H9 (cell line): ENCODE measurements at regions not wholly inside any gene's neighbourhood (a gene's known extent, or its start where the extent isn't known, plus 50 kb on each side); places are given as distances from the start of the nearest gene placed in this dataset.

Experiments
- DNase-seq: peaks from one replicate; pipeline ENCODE4 v3.0.0-alpha.2; 2017
- H2AFZ ChIP-seq: one replicate; pipeline ENCODE4 v1.6.1; 2013; ENCODE audit warnings: mild to moderate bottlenecking, low read length, control low read depth, moderate library complexity
- H2AK5ac ChIP-seq: 2 replicates; pipeline ENCODE4 v1.6.1; 2013; ENCODE audit warnings: low read length, control low read depth, mixed read lengths; ENCODE audit not compliant: insufficient read length
- H2BK120ac ChIP-seq: one replicate; pipeline ENCODE4 v1.6.1; 2013; ENCODE audit warnings: low read depth, mild to moderate bottlenecking, low read length, control low read depth, inconsistent platforms; ENCODE audit not compliant: poor library complexity, severe bottlenecking
- H2BK12ac ChIP-seq: 2 replicates; pipeline ENCODE4 v1.6.1; 2013; ENCODE audit warnings: low read length, control low read depth, mixed read lengths, low read depth; ENCODE audit not compliant: insufficient read length
- H2BK15ac ChIP-seq: 2 replicates; pipeline ENCODE4 v1.6.1; 2013; ENCODE audit warnings: low read depth, low read length, control low read depth
- H2BK20ac ChIP-seq: one replicate; pipeline ENCODE4 v1.6.1; 2013; ENCODE audit warnings: low read depth, mild to moderate bottlenecking, low read length, control low read depth, inconsistent platforms; ENCODE audit not compliant: poor library complexity, severe bottlenecking
- H2BK5ac ChIP-seq: 2 replicates; pipeline ENCODE4 v1.6.1; 2013; ENCODE audit warnings: low read length, control low read depth, mixed read lengths; ENCODE audit not compliant: insufficient read length
- H3K14ac ChIP-seq: 2 replicates; pipeline ENCODE4 v1.6.1; 2013; ENCODE audit warnings: low read length, control low read depth; ENCODE audit not compliant: insufficient read depth
- H3K18ac ChIP-seq: 2 replicates; pipeline ENCODE4 v1.6.1; 2013; ENCODE audit warnings: low read depth, mild to moderate bottlenecking, mixed read lengths, low read length, control low read depth; ENCODE audit not compliant: insufficient read length
- H3K23ac ChIP-seq: 2 replicates; pipeline ENCODE4 v1.6.1; 2013; ENCODE audit warnings: low read length, control low read depth, mixed read lengths, low read depth; ENCODE audit not compliant: insufficient read length
- H3K23me2 ChIP-seq: 2 replicates; pipeline ENCODE4 v1.6.1; 2013; ENCODE audit warnings: low read depth, mild to moderate bottlenecking, mixed read lengths, low read length, control low read depth; ENCODE audit not compliant: insufficient read length, poor library complexity, severe bottlenecking
- H3K27ac ChIP-seq: 2 replicates; pipeline ENCODE4 v1.5.1; 2013; ENCODE audit warnings: low read length, control low read depth, mixed read lengths, low read depth; ENCODE audit not compliant: insufficient read length
- H3K27me3 ChIP-seq: 2 replicates; pipeline ENCODE4 v1.6.1; 2013; ENCODE audit warnings: low read length, control low read depth, inconsistent platforms; ENCODE audit not compliant: insufficient read depth
- H3K4ac ChIP-seq: 2 replicates; pipeline ENCODE4 v1.6.1; 2013; ENCODE audit warnings: low read depth, mild to moderate bottlenecking, control low read depth, inconsistent platforms, low read length, moderate library complexity
- H3K4me1 ChIP-seq: 2 replicates; pipeline ENCODE4 v1.6.1; 2013; ENCODE audit warnings: low read length, control low read depth, inconsistent platforms; ENCODE audit not compliant: insufficient read depth
- H3K4me2 ChIP-seq: 2 replicates; pipeline ENCODE4 v1.6.1; 2013; ENCODE audit warnings: low read length, control low read depth, mixed read lengths; ENCODE audit not compliant: insufficient read length, insufficient read depth
- H3K56ac ChIP-seq: 2 replicates; pipeline ENCODE4 v1.6.1; 2013; ENCODE audit warnings: low read depth, mild to moderate bottlenecking, mixed read lengths, low read length, control low read depth; ENCODE audit not compliant: insufficient read length
- H3K79me1 ChIP-seq: 2 replicates; pipeline ENCODE4 v1.6.1; 2013; ENCODE audit warnings: low read depth, mild to moderate bottlenecking, moderate library complexity, low read length, control low read depth, inconsistent platforms; ENCODE audit not compliant: insufficient read depth, poor library complexity, severe bottlenecking
- H3K79me2 ChIP-seq: 2 replicates; pipeline ENCODE4 v1.6.1; 2013; ENCODE audit warnings: low read length, control low read depth, inconsistent platforms; ENCODE audit not compliant: insufficient read depth
- H3K9ac ChIP-seq: 2 replicates; pipeline ENCODE4 v1.6.1; 2013; ENCODE audit warnings: low read length, control low read depth, mixed read lengths; ENCODE audit not compliant: insufficient read length; ENCODE audit errors: extremely low read depth
- H3K9me3 ChIP-seq: one replicate; pipeline ENCODE4 v1.6.1; 2013; ENCODE audit warnings: low read depth, low read length, inconsistent platforms; ENCODE audit not compliant: control insufficient read depth
- H3T11ph ChIP-seq: one replicate; pipeline ENCODE4 v1.6.1; 2013; ENCODE audit warnings: mild to moderate bottlenecking, low read length, control low read depth, inconsistent platforms
- H4K20me1 ChIP-seq: one replicate; pipeline ENCODE4 v1.6.1; 2013; ENCODE audit not compliant: control insufficient read depth, insufficient read length, insufficient read depth
- H4K5ac ChIP-seq: 2 replicates; pipeline ENCODE4 v1.6.1; 2013; ENCODE audit warnings: low read depth, mild to moderate bottlenecking, mixed read lengths, low read length, control low read depth; ENCODE audit not compliant: insufficient read length
- H4K8ac ChIP-seq: replicated peaks from 2 replicates; pipeline ENCODE4 v1.6.1; 2013; ENCODE audit warnings: low read length, control low read depth, mixed read lengths, low read depth; ENCODE audit not compliant: insufficient read length
- H4K91ac ChIP-seq: 2 replicates; pipeline ENCODE4 v1.6.1; 2013; ENCODE audit warnings: low read depth, mild to moderate bottlenecking, moderate library complexity, mixed read lengths, low read length, control low read depth; ENCODE audit not compliant: insufficient read length
- H3K27ac Mint-ChIP-seq, 3 experiments: 2 replicates in 2 of 3; 3 replicates in 1 of 3; pipeline ENCODE4 v1.8.0; 2020 to 2021; ENCODE audit warnings: mixed read lengths in 3 of 3, mild to moderate bottlenecking in 1 of 3, moderate library complexity in 1 of 3
- H3K27me3 Mint-ChIP-seq: 2 replicates; pipeline ENCODE4 v1.8.0; 2021; ENCODE audit warnings: low read depth, mild to moderate bottlenecking, moderate library complexity, mixed read lengths
- H3K36me3 Mint-ChIP-seq, 3 experiments: 2 replicates in 2 of 3; 3 replicates in 1 of 3; pipeline ENCODE4 v1.8.0; 2020 to 2021; ENCODE audit warnings: low read depth in 3 of 3, mixed read lengths in 3 of 3; ENCODE audit not compliant: insufficient read depth in 1 of 3
- H3K4me1 Mint-ChIP-seq, 2 experiments: 2 replicates each; pipeline ENCODE4 v1.8.0; 2020; ENCODE audit warnings: mixed read lengths in 2 of 2
- H3K4me3 Mint-ChIP-seq, 2 experiments: 2 replicates in 1 of 2; 3 replicates in 1 of 2; pipeline ENCODE4 v1.8.0; 2020 to 2021; ENCODE audit warnings: mild to moderate bottlenecking in 2 of 2, mixed read lengths in 2 of 2, moderate library complexity in 1 of 2
- H3K9me3 Mint-ChIP-seq, 2 experiments: 2 replicates in 1 of 2; 3 replicates in 1 of 2; pipeline ENCODE4 v1.8.0; 2020; ENCODE audit warnings: mild to moderate bottlenecking in 2 of 2, mixed read lengths in 2 of 2, moderate library complexity in 1 of 2
- WGBS: extraction: QIAGEN DNeasy Blood & Tissue Kit; methylation state at CpG from one replicate; pipeline ENCODE4 v1.1.7; 2013; ENCODE audit warnings: missing lambda C conversion rate, low lambda C conversion rate, mixed read lengths; ENCODE audit not compliant: insufficient read length; ENCODE audit errors: extremely low coverage; 5-methylcytosine and 5-hydroxymethylcytosine counted together
- TF ChIP-seq, protein P1 (sequence below): fragments of 200-600 bp; sonication (generic); conservative IDR thresholded peaks from 3 replicates; pipeline ENCODE4 v1.8.0; 2021; ENCODE audit warnings: antibody characterized with exemption, mild to moderate bottlenecking

DNA sequence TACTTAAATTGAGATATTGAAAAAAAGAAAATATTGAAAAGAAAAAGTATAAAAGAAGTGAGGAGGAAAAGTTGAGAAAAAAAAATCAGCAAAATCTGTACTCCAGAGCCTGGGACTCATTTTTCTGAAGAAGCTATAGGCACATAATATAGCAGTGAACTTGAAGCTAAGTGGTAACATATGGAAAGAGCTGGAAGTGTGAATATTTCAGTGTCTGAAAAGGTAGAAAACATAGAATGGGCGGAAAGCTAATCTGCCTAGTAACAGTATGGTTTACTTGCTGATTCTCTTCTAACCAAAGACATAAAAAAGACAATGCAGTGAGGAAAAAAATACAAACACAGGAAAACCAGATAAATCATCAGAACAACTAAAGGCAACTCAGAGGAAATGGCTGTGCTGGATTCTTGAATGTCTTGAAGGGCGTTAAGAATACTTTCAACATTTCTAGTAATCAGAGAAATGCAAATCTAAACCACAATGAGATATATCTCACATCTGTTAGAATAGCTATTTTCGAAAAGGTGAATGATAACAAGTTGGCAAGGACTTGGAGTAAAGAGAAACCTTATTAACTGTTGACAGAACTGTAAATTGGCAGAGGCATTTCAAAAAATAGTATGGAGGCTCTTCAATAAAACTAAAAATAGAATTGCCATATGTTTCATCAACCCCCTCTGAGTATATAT, 784.6 kb downstream of the LRFN5 start:
- H2AFZ ChIP-seq = no peak overlapping the region

More for the DNA sequence above, 784.6 kb downstream of the LRFN5 start:
- Histone ChIP-seq H4K91ac (no peak overlapping the region), H2BK15ac (no peak overlapping the region), H3K4ac (no peak overlapping the region), H3K27me3 (no peaks in the 10 kb centered on the region), H4K20me1 (no peaks in the 10 kb centered on the region), H3K9me3 (no peaks in the 10 kb centered on the region), H3T11ph (no peak overlapping the region), H2BK5ac (no peak overlapping the region), H3K14ac (no peak overlapping the region), H3K4me2 (no peak overlapping the region), H3K79me2 (no peaks in the 10 kb centered on the region), H3K79me1 (no peaks in the 10 kb centered on the region), H3K9ac (no peak overlapping the region), H4K5ac (no peak overlapping the region), H3K23ac (no peak overlapping the region), H4K8ac (no peak overlapping the region), H3K18ac (no peak overlapping the region), H2BK12ac (no peak overlapping the region), H2BK20ac (no peak overlapping the region), H2AK5ac (no peak overlapping the region), H2BK120ac (no peak overlapping the region), H3K27ac (no peak overlapping the region), H3K4me1 (no peaks in the 10 kb centered on the region), H3K56ac (no peak overlapping the region), H3K23me2 (no peaks in the 10 kb centered on the region)
- DNase-seq = no peak
- no peaks in the 10 kb centered on the region for H3K4me1 Mint-ChIP-seq
- no peaks in the 10 kb centered on the region for H3K9me3 Mint-ChIP-seq
- H3K27me3 Mint-ChIP-seq = no peaks in the 10 kb centered on the region
- H3K36me3 Mint-ChIP-seq = no peaks in the 10 kb centered on the region
- 0 out of 7 replicates have a peak overlapping the region, but pooled peaks of 1 of the 3 experiments have one; percentile 21 for H3K27ac Mint-ChIP-seq
- no CpG with 5 or more reads among the region's 3 CpGs for WGBS
- H3K4me3 Mint-ChIP-seq = no peak overlapping the region
- TF ChIP-seq, protein P1, sequence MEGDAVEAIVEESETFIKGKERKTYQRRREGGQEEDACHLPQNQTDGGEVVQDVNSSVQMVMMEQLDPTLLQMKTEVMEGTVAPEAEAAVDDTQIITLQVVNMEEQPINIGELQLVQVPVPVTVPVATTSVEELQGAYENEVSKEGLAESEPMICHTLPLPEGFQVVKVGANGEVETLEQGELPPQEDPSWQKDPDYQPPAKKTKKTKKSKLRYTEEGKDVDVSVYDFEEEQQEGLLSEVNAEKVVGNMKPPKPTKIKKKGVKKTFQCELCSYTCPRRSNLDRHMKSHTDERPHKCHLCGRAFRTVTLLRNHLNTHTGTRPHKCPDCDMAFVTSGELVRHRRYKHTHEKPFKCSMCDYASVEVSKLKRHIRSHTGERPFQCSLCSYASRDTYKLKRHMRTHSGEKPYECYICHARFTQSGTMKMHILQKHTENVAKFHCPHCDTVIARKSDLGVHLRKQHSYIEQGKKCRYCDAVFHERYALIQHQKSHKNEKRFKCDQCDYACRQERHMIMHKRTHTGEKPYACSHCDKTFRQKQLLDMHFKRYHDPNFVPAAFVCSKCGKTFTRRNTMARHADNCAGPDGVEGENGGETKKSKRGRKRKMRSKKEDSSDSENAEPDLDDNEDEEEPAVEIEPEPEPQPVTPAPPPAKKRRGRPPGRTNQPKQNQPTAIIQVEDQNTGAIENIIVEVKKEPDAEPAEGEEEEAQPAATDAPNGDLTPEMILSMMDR = no peak
